Astrocyte of the cerebellum (primary cell): ENCODE measurements at regions not wholly inside any gene's neighbourhood (a gene's known extent, or its start where the extent isn't known, plus 50 kb on each side); places are given as distances from the start of the nearest gene placed in this dataset.

Experiments
- DNase-seq: peaks from one replicate; pipeline ENCODE4 v3.0.0-alpha.2; 2011; ENCODE audit warnings: low read depth
- H3K4me3 ChIP-seq: 2 replicates; pipeline ENCODE4 v1.5.1; 2011; ENCODE audit warnings: mild to moderate bottlenecking, low read depth, low read length, moderate library complexity
- in situ Hi-C: cut with HindIII; loops from 2 replicates; pipeline ENCODE4 v1.10.0; 2017; ENCODE audit warnings: low sequenced_read_pairs
- TF ChIP-seq, protein P1 (sequence below): IDR thresholded peaks from 2 replicates; pipeline ENCODE4 v1.5.1; 2012; ENCODE audit warnings: low read length, low read depth, moderate library complexity, mild to moderate bottlenecking; ENCODE audit errors: missing control alignments

DNA sequence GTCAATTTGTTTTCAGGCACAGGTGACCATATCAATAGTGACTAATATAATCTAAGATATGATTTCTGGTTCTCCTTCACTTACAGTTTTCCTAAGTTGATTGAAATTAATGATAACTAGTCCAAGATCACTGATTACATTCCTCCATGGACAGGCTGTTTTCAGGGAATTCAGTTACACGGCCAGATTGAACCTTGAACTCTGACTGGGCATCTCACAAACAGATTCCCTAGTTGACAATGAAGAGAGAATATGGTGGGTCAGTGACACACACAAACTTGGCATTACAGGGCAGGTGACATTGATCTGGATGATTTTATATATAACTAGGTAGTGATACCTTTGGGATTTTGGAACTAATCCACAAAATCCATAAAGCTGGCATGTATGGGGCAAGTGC, 110.2 kb upstream of the EGR2 start:
- H3K4me3 ChIP-seq = no peak overlapping the region
- no peak for DNase-seq
- TF ChIP-seq, protein P1, sequence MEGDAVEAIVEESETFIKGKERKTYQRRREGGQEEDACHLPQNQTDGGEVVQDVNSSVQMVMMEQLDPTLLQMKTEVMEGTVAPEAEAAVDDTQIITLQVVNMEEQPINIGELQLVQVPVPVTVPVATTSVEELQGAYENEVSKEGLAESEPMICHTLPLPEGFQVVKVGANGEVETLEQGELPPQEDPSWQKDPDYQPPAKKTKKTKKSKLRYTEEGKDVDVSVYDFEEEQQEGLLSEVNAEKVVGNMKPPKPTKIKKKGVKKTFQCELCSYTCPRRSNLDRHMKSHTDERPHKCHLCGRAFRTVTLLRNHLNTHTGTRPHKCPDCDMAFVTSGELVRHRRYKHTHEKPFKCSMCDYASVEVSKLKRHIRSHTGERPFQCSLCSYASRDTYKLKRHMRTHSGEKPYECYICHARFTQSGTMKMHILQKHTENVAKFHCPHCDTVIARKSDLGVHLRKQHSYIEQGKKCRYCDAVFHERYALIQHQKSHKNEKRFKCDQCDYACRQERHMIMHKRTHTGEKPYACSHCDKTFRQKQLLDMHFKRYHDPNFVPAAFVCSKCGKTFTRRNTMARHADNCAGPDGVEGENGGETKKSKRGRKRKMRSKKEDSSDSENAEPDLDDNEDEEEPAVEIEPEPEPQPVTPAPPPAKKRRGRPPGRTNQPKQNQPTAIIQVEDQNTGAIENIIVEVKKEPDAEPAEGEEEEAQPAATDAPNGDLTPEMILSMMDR = no peak
- in situ Hi-C loops = no loop called here

DNA sequence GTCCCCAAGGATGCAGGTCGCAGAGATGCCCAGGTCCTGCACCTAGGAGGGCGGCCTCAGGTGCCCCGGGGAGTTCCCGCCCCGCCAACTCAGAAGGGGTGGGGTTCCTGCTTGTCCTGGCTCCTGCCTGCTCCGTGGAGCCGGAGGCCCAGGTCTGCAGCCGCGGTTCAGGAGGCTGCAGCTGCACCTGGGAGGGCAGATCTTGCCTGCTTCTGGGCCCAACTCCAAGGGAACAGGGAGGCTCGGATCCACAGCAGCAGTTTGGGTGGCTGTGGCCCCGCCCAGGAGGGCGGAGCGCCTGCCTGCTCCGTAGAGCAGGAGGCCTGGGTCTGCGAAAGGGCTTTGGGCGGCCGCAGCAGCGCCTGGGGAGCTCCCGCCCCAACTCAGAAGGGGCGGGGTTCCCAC, 108.2 kb upstream of the EGR2 start:
- no peak for DNase-seq
- no peak overlapping the region for H3K4me3 ChIP-seq
- in situ Hi-C loops = no loop called here
- TF ChIP-seq, protein P1 = no peak

DNA sequence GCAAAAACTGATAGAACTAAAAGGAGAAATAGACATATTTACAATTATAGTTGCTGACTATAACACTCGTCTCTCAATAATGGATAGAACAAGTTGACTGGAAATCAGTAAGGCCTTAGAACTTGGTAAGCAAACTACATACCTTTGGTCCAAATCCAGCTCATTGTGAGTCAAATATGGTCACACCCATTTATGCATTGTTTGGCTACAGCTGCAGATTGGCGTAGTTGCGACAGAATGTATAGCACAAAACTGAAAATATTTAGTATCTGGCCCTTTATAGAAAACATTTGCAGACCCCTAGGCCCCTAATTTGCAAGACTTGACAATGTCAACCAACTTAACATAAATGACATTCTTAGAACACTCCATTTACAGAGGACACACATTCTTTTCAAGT, 103.6 kb upstream of the EGR2 start:
- TF ChIP-seq, protein P1 = no peak
- no peak for DNase-seq
- in situ Hi-C loops = no loop called here
- H3K4me3 ChIP-seq = no peak overlapping the region

DNA sequence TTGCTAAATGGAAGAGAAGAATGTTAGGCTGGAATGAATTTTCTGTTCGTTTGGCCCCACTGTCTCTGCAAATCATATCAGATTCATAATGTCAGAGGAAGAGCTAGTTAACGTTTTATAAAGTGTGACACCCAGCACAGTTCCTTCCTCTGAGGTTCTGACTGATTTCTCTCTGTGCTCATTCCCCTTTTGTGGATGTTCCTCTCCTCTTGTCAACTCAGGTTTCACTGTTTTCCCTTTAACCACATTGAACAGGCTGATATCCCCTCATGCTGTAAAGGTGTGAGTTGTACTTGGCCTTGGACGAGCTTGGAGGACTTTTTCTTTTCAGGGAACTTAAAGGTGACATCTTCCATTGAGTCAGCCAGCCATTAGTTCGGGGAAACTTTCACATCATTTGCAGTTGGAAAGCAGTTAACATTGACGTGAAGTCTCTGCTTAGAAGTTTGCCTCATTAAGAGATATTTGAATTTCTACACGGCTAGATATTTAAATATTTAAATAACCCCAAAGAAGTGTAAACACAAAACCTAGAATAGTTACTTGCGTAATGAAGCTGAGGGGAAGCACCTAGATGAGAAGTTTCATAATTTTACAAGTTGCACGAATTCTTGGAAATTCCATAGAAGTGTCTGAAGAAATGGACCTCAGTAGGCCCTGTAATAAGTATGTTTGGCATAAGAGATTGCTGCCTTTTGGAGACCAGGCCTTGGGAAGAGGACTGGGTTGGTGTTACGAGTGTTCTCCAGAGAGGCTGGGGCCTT, 101.5 kb upstream of the EGR2 start:
- DNase-seq = no peak
- in situ Hi-C loops = no loop called here
- TF ChIP-seq, protein P1 = no peak
- no peak overlapping the region for H3K4me3 ChIP-seq

DNA sequence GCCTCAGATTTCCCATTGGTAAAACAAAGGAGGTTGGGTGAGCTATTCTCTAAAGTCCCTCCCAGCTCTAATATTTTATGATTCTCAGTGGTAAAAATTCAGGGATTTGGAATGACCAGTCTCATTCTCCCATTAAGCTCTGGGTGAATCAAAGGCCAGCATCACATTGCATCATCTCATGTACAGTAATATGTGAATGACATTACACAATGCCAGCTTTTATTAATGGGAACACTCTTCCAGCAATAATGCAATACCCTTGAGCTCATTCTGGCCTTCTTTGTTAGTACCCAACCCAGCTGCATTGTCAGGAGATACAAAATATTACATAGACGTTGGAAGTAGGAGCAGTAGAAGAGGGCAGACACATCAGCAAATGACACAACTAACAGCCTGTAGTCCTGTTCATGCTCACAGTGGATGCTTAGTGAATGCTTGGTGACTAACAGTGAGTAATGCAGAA, 100.0 kb upstream of the EGR2 start:
- DNase-seq = no peak
- in situ Hi-C loops = no loop called here
- TF ChIP-seq, protein P1 = no peak
- no peak overlapping the region for H3K4me3 ChIP-seq

DNA sequence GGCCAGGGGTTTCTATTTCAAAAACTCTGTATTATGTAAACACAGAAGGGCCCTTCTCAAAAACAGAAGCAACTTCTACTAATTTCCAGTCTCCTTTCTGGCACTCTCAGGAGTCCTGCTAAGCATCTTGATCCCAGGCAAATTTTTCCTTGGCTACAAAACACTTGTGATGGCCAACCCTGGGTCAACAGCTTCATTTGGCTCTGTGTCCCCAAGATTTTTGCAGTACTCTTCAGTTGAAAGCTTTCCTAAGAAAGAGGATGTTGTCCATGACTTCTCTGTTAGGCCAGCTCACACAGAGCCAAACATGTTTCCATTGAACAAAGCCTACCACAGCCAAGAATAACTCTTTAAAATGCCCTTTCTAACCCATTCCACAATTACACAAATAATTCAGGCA, 99.0 kb upstream of the EGR2 start:
- no peak for DNase-seq
- in situ Hi-C loops = no loop called here
- TF ChIP-seq, protein P1 = no peak
- H3K4me3 ChIP-seq = no peak overlapping the region
